ENCODE measurements at regions not wholly inside any gene's neighbourhood (a gene's known extent, or its start where the extent isn't known, plus 50 kb on each side); places are given as distances from the start of the nearest gene placed in this dataset.
"Not testable (repeated sequence)": the region's sequence is repeated elsewhere in the genome, so short reads cannot be mapped to it uniquely, and the experiment has no call there.

DNA sequence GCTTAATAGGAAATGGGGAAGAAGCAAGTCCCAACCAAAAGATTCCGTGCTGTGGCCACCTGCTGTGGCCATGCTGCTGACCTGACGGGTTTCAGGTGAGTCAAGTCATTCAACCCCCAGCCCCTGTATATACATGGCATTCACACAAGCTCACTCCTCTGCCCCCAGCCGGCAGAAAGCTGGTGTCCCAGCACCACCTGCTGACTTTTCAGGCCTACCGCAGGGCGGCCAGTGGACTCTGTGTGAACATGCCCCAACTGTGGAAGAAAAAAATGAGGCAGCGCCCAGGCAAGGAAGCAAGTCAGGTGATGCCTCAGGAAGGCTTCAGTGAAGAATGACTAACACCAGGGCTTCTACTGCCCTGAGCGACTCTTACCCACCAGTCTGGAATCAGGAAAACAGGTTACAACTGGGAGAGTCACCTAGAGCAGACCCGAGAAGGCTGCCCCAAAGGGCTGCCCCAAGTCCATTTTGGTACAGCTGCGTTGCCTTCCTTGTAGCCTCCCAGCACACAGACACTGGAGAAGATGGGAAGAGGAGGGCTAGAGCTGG is 536.5 kb downstream of the TP53TG3F start:
- not testable (repeated sequence) for FAIRE-seq

DNA sequence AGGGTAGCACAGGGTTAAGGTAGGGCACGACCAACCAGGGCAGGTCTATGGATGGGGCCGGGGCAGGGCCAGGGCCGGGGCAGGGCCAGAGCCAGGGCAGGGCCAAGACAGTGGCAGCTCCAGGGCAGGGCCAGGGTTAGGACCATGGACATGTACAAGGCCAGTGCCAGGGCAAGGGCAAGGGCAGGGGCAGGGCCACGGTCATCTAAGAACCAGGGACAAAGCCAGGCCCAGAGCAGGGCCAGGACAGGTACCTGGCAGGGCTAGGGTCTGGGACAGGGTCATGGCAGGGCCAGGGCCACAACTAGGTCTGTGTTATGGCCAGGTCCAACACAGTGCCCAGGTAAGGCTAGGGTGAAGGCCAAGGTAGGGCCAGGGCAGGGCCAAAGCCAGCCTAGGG is 541.8 kb downstream of the TP53TG3F start:
- not testable (repeated sequence) for FAIRE-seq

DNA sequence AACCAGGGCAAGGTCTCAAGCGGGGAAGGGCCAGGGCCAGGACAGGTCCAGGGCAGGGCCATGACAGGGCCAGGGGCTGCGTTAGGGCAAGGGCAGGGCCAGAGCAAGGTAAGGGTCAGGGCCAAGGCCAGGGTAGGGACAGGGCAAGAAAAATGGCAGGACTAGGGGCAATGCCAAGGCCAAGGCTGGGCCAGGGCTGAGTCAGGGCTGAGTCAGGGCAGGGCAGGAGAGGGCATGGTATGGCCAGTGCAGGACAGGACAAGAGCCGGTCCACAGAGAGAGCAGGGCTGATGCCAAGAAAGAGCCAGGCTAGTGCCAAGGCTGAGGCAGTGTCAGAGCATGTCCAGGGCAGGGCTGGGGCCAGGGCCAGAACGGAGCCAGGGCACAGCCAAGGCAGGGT is 542.5 kb downstream of the TP53TG3F start:
- not testable (repeated sequence) for FAIRE-seq

DNA sequence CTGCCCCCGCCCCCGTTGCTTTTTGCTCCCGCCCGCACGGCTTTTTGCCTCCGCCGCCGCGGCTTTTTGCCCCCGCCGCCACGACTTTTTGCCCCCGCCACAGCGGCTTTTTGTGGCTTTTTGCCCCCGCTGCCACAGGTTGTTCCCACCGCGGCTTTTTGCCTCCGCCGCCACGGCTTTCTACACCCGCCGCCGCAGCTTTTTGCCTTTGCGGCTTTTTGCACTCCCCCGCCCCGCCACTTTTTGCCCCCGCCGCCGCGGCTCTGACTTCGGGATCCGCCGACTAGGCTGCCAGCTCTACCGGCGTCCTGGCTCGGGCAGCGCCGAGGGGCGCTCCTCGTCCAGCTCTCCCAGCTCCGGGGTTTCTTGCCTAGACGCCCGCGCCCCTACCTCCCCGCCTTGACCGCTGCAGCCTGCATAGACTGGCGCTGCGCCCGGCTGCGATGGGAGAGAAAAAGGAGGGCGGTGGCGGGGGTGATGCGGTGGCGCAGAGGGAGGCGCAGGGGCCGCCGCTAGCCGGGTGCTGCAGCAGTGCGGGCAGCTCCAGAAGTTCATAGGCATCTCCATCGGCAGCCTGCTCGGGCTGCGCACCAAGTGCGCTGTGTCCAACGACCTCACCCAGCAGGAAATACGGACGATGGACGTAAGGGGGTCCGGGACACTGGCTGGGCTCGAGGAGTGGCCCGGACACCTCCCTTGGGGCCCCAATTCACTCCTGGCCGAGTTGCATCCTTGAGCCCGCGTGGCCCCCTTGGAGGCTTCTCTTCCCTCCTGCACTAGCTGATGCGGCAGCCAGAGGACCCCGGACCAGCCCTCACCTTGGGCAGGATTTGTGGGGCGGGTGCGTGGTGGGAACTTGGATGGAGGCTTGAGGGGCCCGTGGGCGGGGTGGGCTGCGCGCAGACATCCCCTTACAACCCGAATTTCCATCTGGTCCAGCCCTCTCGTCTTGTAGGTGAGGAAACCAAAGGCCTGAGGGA is 555.7 kb downstream of the TP53TG3F start:
- not testable (repeated sequence) for FAIRE-seq

DNA sequence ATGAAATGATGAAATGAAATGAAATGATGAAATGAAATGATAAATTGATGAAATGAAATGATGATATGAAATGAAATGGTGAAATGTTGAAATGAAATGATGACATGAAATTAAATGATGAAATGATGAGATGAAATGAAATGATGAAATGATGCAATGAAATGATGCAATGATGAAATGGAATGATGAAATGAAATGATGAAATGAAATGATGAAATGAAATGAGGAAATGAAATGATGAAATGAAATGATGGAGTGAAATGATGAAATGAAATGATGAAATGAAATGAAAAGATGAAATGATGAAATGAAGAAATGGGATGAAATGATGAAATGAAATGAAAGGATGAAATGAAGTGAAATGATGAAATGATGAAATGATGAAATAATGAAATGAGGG is 558.9 kb downstream of the TP53TG3F start:
- not testable (repeated sequence) for FAIRE-seq

DNA sequence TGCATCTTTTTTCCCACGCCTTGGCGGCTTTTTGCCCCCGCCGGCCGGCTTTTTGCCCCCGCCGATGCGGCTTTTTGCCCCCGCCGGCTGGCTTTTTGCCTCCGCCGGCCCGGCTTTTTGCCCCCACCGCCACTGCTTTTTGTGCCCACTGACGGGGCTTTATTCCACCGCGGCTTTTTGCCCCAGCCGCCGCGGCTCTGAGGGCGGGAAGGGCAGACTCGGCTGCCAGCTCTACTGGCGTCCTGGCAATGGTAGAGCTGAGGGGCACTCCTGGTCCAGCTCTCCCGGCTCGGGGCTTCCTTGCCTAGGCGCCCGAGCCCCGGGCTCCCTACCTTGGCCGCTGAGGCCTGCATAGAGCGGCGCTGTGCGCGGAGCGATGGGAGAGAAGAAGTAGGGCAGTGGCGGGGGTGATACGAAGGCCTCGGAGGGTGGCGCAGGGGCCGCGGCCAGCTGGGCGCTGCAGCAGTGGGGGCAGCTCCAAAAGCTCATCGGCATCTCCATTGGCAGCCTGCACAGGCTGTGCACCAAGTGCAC is 591.4 kb downstream of the TP53TG3F start:
- FAIRE-seq, result no peak

DNA sequence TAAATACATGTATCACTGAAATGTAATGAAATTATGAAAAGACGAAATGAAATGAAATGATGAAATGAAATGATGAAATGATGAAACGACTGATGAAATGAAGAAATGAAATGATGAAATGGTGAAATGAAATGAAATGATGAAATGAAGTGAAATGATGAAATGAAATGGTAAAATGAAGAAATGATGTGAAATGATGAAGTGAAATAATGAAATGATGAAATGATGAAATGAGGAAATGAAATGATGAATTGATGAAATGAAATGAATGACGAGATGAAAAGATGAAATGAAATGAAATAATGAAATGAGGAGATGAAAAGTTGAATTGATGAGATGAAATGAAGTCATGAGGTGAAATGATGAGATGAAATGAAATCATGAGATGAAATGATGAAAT is 594.7 kb downstream of the TP53TG3F start:
- FAIRE-seq, result no peak

DNA sequence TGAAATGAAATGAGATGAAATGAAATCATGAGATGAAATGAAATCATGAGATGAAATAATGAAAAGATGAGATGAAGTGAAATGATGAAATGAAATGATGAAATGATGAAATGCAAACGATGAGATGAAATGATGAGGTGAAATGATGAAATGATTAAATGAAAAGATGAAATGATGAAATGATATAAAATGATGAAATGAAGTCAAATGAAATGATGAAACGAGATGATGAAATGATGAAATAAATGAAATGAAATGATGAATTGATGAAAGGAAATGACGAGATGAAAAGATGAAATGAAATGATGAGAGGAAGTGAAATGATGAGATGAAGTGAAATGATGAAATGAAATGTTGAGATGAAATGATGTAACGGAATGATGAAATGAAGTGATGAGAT is 595.6 kb downstream of the TP53TG3F start:
- FAIRE-seq, result no peak

DNA sequence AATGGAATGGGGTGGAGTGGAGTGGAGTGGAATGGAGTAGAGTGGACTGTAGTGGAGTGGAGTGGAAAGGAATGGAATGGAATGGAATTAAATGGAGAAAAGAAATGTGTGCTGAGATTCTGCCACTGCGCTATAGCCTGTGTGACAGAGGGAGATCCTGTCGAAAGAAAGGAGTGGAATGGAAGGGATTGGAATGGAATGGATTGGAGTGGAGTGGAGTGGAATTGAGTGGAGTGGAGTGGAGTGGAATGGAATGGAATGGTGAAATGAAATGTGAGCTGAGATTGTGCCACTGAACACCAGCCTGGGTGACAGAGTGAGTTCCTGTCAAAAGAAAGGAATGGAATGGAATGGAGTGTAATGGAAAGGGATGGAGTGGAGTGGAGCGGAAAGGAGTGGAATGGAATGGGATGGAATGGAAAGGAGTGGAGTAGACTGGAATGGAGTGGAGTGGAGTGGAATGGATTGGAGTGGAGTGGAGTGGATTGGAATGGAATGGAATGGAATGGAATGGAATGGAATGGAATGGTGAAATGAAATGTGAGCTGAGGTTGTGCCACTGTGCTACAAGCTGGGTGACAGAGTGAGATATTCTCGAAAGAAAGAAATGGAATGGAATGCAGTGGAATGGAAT is 603.3 kb downstream of the TP53TG3F start:
- FAIRE-seq, result not testable (repeated sequence)

DNA sequence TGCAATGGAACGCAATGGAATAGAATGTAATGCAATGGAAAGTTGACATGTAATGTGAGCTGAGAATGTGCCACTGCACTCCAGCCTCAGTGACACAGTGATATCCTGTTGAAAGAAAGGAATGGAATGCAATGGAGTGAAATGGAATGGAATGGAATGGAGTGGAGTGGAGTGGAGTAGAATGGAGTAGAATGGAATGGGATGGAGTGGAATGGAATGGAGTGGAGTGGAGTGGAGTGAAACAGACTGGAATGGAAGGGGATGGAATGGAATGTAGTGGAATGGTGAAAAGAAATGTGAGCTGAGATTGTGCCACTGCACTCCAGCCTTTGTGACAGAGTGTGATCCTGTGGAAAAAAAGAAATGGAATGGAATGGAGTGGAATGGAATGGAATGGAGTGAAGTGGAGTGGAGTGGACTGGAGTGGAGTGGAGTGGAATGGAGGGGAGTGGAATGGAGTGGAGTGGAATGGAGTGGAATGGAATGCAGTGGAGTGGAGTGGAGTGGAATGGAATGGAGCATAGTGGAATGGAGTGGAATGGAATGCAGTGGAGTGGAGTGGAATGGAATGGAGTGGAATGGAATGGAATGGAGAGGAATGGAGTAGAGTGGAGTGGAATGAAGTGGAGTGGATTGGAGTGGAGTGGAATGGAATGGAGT is 604.2 kb downstream of the TP53TG3F start:
- FAIRE-seq, result not testable (repeated sequence)

DNA sequence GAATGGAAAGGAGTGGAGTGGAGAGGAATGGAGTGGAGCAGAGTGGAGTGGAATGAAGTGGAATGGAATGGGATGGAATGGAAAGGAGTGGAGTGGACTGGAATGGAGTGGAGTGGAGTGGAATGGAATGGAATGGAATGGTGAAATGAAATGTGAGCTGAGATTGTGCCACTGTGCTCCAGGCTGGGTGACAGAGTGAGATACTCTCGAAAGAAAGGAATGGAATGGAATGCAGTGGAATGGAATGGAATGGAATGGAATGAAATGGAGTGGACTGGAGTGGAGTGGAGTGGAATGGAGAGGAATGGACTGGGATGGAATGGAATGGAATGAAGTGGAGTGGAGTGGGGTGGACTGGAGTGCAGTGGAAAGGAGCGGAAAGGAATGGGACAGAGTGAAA is 605.2 kb downstream of the TP53TG3F start:
- not testable (repeated sequence) for FAIRE-seq

DNA sequence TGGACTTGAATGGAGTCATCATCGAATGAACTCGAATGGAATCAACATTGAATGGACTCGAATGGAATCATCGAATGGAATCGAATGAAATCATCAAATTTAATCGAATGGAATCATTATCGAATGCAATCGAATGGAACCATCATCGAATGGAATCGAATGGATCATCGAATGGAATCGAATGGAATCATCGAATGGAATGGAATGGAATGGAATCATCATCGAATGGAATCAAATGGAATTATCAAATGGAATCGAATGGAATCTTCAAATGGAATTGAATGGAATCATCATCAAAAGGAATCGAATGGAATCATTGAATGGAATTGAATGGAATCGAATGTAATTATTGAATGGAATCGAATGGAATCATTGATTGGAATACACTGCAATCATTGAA is 610.3 kb downstream of the TP53TG3F start:
- not testable (repeated sequence) for FAIRE-seq

DNA sequence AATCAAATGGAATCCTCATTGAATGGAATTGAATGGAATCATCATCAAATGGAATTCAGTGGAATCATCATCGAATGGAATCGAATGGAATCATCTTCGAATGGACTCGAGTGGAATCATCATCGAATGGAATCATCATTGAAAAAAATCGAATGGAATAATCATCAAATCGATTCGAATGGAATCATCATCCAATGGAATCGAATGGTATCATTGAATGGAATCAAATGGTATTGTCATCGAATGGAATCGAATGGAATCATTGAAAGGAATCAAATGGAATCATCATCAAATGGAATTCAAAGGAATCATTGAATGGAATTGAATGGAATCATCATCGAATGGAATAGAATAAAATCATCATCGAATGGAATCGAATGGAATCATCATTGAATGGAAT is 619.3 kb downstream of the TP53TG3F start:
- no peak for FAIRE-seq

DNA sequence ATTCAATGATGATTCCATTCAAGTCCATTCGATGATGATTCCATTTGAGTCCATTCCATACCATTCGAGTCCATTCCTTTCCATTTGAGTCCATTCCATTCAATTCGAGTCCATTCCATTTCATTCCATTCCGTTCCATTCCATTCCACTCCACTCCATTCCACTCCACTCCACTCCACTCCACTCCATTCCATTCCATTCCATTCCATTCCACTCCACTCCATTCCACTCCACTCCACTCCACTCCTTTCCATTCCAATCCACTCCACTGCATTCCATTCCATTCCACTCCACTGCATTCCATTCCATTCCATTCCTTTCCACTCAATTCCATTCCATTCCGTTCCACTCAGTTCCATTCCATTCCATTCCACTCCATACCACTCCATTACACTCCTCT is 625.6 kb downstream of the TP53TG3F start:
- FAIRE-seq, result not testable (repeated sequence)

DNA sequence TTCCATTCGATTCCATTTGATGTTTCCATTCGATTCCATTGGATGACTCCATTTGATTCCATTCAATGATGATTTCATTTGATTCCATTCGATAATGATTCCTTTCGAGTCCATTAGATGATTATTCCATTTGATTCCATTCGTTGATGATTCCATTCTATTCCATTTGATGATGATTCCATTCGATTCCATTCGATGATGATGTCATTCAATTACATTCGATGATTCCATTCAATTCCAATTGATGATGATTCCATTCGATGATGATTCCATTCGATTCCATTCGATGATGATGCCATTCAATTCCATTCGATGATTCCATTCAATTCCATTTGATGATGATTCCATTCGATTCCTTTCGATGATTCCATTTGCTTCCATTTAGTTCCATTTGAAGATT is 635.6 kb downstream of the TP53TG3F start:
- FAIRE-seq, result not testable (repeated sequence)

DNA sequence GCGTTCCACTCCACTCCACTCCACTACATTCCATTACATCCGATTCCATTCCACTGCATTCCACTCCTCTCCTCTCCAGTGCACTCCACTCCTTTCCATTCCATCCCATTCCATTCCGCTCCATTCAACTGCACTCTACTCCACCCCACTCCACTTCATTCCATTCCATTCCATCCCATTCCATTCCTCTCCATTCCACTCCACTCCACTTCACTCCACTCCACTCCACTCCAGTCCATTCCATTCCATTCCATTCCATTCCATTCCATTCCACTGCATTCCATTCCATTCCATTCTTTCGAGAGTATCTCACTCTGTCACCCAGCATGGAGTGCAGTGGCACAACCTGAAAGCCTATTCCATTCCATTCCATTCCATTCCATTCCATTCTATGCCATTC is 637.5 kb downstream of the TP53TG3F start:
- not testable (repeated sequence) for FAIRE-seq

DNA sequence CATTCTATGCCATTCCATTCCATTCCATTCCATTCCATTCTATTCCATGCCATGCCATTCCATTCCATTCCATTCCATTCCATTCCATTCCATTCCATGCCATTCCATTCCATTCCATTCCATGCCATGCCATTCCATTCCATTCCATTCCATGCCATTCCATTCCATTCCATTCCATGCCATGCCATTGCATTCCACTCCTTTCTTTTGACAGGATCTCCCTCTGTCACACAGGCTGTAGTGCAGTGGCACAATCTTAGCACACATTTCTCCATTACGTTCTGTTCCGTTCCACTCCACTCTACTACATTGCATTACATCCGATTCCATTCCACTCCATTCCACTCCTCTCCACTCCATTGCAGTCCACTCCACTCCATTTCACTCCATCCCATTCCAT is 637.9 kb downstream of the TP53TG3F start:
- FAIRE-seq, result not testable (repeated sequence)

DNA sequence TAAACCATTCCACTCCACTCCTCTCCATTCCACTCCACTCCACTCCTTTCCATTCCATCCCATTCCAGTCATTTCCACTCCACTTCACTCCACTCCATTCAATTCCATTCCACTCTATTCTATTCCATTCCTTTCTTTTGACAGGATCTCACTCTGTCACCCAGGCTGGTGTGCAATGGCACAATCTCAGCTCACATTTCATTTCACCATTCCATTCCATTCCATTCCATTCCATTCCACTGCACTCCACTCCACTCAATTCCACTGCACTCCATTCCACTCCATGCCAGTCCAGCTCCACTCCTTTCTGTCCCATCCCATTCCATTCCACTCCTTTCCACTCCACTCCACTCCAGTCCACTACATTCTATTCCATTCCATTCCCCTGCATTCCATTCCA is 638.6 kb downstream of the TP53TG3F start:
- not testable (repeated sequence) for FAIRE-seq

DNA sequence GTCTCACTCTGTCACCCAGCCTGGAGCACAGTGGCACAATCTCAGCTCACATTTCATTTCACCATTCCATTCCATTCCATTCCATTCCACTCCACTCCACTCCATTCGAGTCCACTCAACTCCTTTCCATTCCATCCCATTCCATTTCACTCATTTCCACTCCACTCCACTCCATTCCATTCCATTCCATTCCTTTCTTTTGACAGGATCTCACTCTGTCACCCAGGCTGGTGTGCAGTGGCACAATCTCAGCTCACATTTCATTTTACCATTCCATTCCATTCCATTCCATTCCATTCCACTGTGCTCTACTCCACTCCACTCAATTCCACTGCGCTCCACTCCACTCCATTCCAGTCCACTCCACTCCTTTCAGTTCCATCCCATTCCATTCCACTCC is 639.6 kb downstream of the TP53TG3F start:
- not testable (repeated sequence) for FAIRE-seq

All from TTC549 (cell line).